Psoas muscle (tissue), 7 donors: ENCODE measurements at regions not wholly inside any gene's neighbourhood (a gene's known extent, or its start where the extent isn't known, plus 50 kb on each side); places are given as distances from the start of the nearest gene placed in this dataset.

Experiments used
- ATAC-seq, 4 donors: fragments of 200-7000 bp; cut with Tn5 transposase; one replicate each; pipeline ENCODE4 v1.9.1; 2020; ENCODE audit warnings: moderate library complexity in 3 of 4, mild to moderate bottlenecking in 2 of 4
- DNase-seq, 2 donors: peaks; one replicate each; pipeline ENCODE4 v3.0.0-alpha.2; 2020
- H3K27ac ChIP-seq: fragments of 200-600 bp; one replicate; pipeline ENCODE4 v1.8.0; 2022
- H3K27me3 ChIP-seq, 3 donors: fragments of 200-600 bp in 1 of 3; one replicate each; pipeline versions ENCODE4 v1.6.1 to v1.8.0; 2013 to 2022; ENCODE audit warnings: low read length in 2 of 3, mild to moderate bottlenecking in 2 of 3, moderate library complexity in 1 of 3; ENCODE audit not compliant: insufficient read depth in 3 of 3
- H3K36me3 ChIP-seq, 2 donors: fragments of 200-600 bp in 1 of 2; one replicate each; pipeline versions ENCODE4 v1.6.1 to v1.8.0; 2013 to 2022; ENCODE audit warnings: low read depth in 1 of 2, mild to moderate bottlenecking in 1 of 2, moderate library complexity in 1 of 2; ENCODE audit not compliant: insufficient read depth in 1 of 2
- H3K4me1 ChIP-seq: fragments of 200-600 bp; one replicate; pipeline ENCODE4 v1.8.0; 2022
- H3K4me3 ChIP-seq: fragments of 200-600 bp; one replicate; pipeline ENCODE4 v1.8.0; 2022; ENCODE audit warnings: mild to moderate bottlenecking
- H3K9me3 ChIP-seq: fragments of 200-600 bp; one replicate; pipeline ENCODE4 v1.8.0; 2022
- WGBS, 3 donors: extraction: QIAGEN DNeasy Blood & Tissue Kit; methylation state at CpG; one replicate each; pipeline versions ENCODE4 v1.1.6 to v1.1.7; 2013; 5-methylcytosine and 5-hydroxymethylcytosine counted together
- intact Hi-C, 2 donors: fragments of 100-400 bp; cut with DNase I; formaldehyde crosslinking; loops; one replicate each; pipeline versions ENCODE4 v1.11.0 to v1.14.2; 2022
- TF ChIP-seq, protein P1 (sequence below): fragments of 200-600 bp; IDR thresholded peaks from one replicate; pipeline ENCODE4 v1.8.0; 2022; ENCODE audit warnings: antibody characterized with exemption
- donor health status: healthy with polysubstance abuse.
- donor health status: DM: no; HTN: no; CAD: no; lungs with moderate emphysema.
- donor health status: Bipolar disorder and iron deficiency.
- donor health status: healthy.
- donor health status: DM: yes; HTN: yes; CAD: no.
- donor health status: DM: no; HTN: no; CAD: no.
- donor health status: DM: yes; HTN: yes; CAD: no.

DNA sequence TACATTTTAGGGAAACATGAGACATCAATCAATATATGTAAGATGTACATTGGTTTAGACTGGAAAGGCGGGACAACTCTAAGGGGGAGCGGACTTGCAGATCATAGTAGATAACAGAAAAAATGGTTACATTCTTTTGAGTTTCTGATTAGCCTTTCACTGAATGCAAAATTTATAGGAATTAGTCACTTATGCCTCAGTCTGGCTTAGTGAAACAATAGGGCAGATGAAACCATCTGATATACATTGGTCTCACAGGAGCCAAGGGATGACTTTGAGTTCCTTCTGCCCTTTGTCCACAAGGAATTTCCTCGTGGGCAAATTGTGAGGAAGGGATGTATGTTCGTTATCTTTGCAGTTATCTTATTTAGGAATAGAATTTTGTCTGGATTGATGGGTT is 128.2 kb downstream of the ARSF start:
- Histone ChIP-seq H3K4me1 (no peaks in the 10 kb centered on the region), H3K27me3 (no peaks in the 10 kb centered on the region), H3K36me3 (no peaks in the 10 kb centered on the region), H3K9me3 (no peaks in the 10 kb centered on the region), H3K4me3 (no peak overlapping the region), H3K27ac (no peak overlapping the region)
- intact Hi-C loops: no loop called here
- TF ChIP-seq, protein P1, sequence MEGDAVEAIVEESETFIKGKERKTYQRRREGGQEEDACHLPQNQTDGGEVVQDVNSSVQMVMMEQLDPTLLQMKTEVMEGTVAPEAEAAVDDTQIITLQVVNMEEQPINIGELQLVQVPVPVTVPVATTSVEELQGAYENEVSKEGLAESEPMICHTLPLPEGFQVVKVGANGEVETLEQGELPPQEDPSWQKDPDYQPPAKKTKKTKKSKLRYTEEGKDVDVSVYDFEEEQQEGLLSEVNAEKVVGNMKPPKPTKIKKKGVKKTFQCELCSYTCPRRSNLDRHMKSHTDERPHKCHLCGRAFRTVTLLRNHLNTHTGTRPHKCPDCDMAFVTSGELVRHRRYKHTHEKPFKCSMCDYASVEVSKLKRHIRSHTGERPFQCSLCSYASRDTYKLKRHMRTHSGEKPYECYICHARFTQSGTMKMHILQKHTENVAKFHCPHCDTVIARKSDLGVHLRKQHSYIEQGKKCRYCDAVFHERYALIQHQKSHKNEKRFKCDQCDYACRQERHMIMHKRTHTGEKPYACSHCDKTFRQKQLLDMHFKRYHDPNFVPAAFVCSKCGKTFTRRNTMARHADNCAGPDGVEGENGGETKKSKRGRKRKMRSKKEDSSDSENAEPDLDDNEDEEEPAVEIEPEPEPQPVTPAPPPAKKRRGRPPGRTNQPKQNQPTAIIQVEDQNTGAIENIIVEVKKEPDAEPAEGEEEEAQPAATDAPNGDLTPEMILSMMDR: no peak
- DNase-seq (no peak), ATAC-seq (no peak)
- 91 to 96% (median 91%) methylated on average over 4 of the region's 4 CpGs for WGBS, 3 donors

DNA sequence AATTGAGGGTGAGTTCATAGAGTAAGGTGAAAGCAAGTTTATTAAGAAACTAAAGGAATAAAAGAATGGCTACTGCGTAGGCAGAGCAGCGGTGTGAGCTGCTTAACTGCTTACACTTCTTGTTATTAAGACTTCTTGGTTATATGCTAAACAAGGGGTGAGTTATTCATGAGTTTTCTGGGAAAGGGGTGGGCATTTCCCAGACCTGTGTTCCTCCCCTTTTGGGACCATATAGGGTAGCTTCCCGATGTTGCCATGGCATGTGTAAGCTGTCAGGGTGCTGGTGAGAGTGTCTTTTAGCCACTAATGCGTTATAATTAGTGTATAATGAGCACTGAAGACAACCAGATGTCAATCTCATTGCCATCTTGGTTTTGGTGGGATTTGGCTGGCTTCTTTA is 126.5 kb downstream of the ARSF start:
- WGBS, 3 donors: 76 to 88% (median 83%) methylated on average over 4 of the region's 4 CpGs
- no peaks in the 10 kb centered on the region for H3K4me1 ChIP-seq
- ATAC-seq: no peak

DNA sequence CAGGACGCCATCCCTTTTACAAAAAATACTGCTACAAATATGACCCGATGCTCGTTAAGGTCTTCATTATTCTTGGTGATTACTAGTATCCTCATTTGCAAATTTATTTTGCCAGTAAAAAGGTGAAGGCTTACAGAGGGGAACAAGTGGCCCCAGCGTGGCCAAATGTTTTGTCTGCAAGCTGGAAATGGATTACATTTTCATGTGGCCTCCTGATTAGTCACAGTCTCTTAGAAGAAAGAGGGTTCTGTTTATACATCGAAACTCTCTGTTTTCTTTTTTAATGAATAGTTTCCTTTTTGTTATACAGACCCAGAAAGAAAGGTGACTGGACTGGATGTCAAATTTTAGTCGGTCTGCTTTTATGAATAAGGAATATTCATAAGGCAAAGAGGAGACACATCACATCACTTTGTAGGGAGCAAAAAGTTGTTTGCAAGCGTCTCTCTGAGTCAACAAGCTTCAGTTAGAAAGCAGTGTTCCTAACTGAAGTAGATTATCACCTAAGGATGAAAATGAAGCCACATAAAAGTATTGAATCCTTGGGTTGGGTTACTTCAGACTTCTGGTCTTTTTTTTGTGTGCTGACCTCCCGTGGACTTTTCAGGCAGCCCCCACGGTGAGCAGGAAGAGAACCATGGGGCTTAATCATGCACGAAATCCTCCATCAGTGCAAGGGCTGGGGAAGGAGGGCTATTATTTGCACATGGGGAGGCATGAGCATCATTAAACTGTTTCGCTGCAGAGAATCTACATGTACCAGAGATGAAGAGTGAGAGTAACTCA is 125.6 kb downstream of the ARSF start:
- TF ChIP-seq, protein P1: no peak
- H3K27ac ChIP-seq: no peak overlapping the region
- ATAC-seq (no peak), DNase-seq (no peak)
- WGBS, 3 donors: 28 to 29% (median 28%) methylated on average over 11 of the region's 11 CpGs
- H3K27me3 ChIP-seq: no peaks in the 10 kb centered on the region
- no peaks in the 10 kb centered on the region for H3K9me3 ChIP-seq
- no peaks in the 10 kb centered on the region for H3K36me3 ChIP-seq
- no peak overlapping the region for H3K4me3 ChIP-seq
- intact Hi-C loops: no loop called here
- H3K4me1 ChIP-seq: no peaks in the 10 kb centered on the region

More for the DNA sequence above, 126.5 kb downstream of the ARSF start:
- intact Hi-C loops: no loop called here
- H3K27ac ChIP-seq: no peak overlapping the region
- TF ChIP-seq, protein P1: no peak
- no peak overlapping the region for H3K4me3 ChIP-seq
- H3K9me3 ChIP-seq: no peaks in the 10 kb centered on the region
- H3K27me3 ChIP-seq: no peaks in the 10 kb centered on the region
- no peaks in the 10 kb centered on the region for H3K36me3 ChIP-seq
- DNase-seq: no peak

DNA sequence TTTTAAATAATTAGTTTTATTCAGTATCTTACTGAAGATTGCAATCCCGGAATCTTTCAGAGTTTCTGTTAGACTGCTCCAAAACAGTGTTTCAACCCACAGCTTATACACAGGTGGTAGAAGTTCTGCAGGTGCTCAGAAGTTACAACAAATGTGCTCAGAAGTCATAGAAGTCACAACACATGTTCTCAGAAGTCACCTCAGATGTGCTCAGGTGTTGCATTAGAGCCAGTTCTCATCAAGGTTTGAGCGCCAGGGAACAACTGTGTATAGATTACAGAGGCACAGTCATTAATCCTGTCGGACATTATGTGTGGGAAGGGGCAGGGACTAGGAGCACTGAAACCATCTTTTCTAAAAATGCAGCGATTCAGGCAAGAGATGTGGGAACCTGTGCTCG is 124.5 kb downstream of the ARSF start:
- intact Hi-C loops: no loop called here
- Histone ChIP-seq H3K36me3 (no peaks in the 10 kb centered on the region), H3K4me3 (no peak overlapping the region), H3K27ac (no peak overlapping the region), H3K27me3 (no peaks in the 10 kb centered on the region), H3K4me1 (no peaks in the 10 kb centered on the region), H3K9me3 (no peaks in the 10 kb centered on the region)
- DNase-seq (no peak), ATAC-seq (no peak)
- TF ChIP-seq, protein P1: no peak
- 56 to 66% (median 62%) methylated on average over 5 of the region's 5 CpGs for WGBS, 3 donors
